H1 (cell line): ENCODE measurements at regions not wholly inside any gene's neighbourhood (a gene's known extent, or its start where the extent isn't known, plus 50 kb on each side); places are given as distances from the start of the nearest gene placed in this dataset.

Source experiments
- CREB1 ChIP-seq: IDR thresholded peaks from 2 replicates; pipeline ENCODE4 v1.6.1; 2012; ENCODE audit warnings: inconsistent platforms
- CTBP2 ChIP-seq: IDR thresholded peaks from 2 replicates; pipeline ENCODE4 v1.7.0; 2011; ENCODE audit warnings: borderline replicate concordance, mild to moderate bottlenecking, moderate library complexity, mixed read lengths, low read length; ENCODE audit not compliant: insufficient read depth, insufficient read length
- MAX ChIP-seq: IDR thresholded peaks from 2 replicates; pipeline ENCODE4 v1.6.1; 2012; ENCODE audit warnings: inconsistent platforms
- SIN3A ChIP-seq, 2 experiments: IDR thresholded peaks in 1 of 2; conservative IDR thresholded peaks in 1 of 2; 2 replicates each; pipeline ENCODE4 v1.6.1; 2011 to 2012; ENCODE audit warnings: low read length in 2 of 2, improper control_type of control experiment in 1 of 2, low read depth in 1 of 2, mild to moderate bottlenecking in 1 of 2
- TCF12 ChIP-seq: IDR thresholded peaks from 2 replicates; pipeline ENCODE4 v1.6.1; 2011; ENCODE audit warnings: low read depth, mild to moderate bottlenecking, low read length
- TF ChIP-seq, protein P1 (sequence below): fragments of 300-600 bp; sonication (generic); IDR thresholded peaks from 2 replicates; pipeline ENCODE4 v1.7.1; 2012; ENCODE audit warnings: low read length, moderate library complexity, mild to moderate bottlenecking, inconsistent platforms; ENCODE audit not compliant: insufficient replicate concordance
- TF ChIP-seq, protein P2 (sequence below): IDR thresholded peaks from 2 replicates; pipeline ENCODE4 v1.6.1; 2012; ENCODE audit warnings: low read length, inconsistent platforms
- TF ChIP-seq, protein P3 (sequence below): IDR thresholded peaks from 2 replicates; pipeline ENCODE4 v1.6.1; 2012; ENCODE audit warnings: inconsistent platforms

DNA sequence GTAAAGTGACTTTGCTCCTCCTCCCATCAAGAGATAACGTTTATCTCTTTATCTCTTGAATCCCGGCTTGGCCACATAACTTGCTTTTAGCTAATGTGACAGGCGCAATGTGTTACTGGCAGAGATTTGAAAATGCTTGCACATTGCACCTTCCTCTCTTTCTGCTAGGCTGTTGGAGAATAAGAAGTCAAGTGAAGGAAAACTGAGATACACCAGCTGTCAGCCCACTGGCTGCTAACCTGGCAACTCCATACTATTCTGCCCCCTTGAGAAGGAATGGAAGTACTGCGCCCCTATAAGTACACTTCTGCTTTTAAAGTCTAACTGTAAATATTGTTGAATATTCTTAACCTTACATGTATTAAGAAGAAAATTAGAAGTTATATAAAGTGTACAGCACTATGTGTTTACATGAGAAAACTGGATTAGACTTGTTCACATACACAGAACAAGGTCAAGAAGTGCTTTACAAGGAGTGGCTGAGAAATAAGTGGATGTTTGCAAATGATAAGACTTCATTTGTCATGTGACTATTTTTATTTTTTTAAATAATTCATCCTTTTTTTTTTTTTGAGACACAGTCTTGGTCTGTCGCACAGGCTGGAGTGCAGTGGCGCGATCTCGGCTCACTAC lies 424.5 kb upstream of the CTSO start (continued):
- TF ChIP-seq, protein P1, sequence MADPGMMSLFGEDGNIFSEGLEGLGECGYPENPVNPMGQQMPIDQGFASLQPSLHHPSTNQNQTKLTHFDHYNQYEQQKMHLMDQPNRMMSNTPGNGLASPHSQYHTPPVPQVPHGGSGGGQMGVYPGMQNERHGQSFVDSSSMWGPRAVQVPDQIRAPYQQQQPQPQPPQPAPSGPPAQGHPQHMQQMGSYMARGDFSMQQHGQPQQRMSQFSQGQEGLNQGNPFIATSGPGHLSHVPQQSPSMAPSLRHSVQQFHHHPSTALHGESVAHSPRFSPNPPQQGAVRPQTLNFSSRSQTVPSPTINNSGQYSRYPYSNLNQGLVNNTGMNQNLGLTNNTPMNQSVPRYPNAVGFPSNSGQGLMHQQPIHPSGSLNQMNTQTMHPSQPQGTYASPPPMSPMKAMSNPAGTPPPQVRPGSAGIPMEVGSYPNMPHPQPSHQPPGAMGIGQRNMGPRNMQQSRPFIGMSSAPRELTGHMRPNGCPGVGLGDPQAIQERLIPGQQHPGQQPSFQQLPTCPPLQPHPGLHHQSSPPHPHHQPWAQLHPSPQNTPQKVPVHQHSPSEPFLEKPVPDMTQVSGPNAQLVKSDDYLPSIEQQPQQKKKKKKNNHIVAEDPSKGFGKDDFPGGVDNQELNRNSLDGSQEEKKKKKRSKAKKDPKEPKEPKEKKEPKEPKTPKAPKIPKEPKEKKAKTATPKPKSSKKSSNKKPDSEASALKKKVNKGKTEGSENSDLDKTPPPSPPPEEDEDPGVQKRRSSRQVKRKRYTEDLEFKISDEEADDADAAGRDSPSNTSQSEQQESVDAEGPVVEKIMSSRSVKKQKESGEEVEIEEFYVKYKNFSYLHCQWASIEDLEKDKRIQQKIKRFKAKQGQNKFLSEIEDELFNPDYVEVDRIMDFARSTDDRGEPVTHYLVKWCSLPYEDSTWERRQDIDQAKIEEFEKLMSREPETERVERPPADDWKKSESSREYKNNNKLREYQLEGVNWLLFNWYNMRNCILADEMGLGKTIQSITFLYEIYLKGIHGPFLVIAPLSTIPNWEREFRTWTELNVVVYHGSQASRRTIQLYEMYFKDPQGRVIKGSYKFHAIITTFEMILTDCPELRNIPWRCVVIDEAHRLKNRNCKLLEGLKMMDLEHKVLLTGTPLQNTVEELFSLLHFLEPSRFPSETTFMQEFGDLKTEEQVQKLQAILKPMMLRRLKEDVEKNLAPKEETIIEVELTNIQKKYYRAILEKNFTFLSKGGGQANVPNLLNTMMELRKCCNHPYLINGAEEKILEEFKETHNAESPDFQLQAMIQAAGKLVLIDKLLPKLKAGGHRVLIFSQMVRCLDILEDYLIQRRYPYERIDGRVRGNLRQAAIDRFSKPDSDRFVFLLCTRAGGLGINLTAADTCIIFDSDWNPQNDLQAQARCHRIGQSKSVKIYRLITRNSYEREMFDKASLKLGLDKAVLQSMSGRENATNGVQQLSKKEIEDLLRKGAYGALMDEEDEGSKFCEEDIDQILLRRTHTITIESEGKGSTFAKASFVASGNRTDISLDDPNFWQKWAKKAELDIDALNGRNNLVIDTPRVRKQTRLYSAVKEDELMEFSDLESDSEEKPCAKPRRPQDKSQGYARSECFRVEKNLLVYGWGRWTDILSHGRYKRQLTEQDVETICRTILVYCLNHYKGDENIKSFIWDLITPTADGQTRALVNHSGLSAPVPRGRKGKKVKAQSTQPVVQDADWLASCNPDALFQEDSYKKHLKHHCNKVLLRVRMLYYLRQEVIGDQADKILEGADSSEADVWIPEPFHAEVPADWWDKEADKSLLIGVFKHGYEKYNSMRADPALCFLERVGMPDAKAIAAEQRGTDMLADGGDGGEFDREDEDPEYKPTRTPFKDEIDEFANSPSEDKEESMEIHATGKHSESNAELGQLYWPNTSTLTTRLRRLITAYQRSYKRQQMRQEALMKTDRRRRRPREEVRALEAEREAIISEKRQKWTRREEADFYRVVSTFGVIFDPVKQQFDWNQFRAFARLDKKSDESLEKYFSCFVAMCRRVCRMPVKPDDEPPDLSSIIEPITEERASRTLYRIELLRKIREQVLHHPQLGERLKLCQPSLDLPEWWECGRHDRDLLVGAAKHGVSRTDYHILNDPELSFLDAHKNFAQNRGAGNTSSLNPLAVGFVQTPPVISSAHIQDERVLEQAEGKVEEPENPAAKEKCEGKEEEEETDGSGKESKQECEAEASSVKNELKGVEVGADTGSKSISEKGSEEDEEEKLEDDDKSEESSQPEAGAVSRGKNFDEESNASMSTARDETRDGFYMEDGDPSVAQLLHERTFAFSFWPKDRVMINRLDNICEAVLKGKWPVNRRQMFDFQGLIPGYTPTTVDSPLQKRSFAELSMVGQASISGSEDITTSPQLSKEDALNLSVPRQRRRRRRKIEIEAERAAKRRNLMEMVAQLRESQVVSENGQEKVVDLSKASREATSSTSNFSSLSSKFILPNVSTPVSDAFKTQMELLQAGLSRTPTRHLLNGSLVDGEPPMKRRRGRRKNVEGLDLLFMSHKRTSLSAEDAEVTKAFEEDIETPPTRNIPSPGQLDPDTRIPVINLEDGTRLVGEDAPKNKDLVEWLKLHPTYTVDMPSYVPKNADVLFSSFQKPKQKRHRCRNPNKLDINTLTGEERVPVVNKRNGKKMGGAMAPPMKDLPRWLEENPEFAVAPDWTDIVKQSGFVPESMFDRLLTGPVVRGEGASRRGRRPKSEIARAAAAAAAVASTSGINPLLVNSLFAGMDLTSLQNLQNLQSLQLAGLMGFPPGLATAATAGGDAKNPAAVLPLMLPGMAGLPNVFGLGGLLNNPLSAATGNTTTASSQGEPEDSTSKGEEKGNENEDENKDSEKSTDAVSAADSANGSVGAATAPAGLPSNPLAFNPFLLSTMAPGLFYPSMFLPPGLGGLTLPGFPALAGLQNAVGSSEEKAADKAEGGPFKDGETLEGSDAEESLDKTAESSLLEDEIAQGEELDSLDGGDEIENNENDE = no peak
- peak; percentile 51; the same call in 1 of the 2 replicates for TF ChIP-seq TCF12
- TF ChIP-seq CREB1 = no peak
- TF ChIP-seq MAX = no peak
- TF ChIP-seq CTBP2 = no peak
- no peak for TF ChIP-seq SIN3A (conservative IDR thresholded peaks at IDR 0.05 in 1 of 2, IDR thresholded peaks at IDR 0.05 in 1 of 2; ENCODE audit: low read depth in 1 of 2, low read length in 2 of 2)
- TF ChIP-seq, protein P2, sequence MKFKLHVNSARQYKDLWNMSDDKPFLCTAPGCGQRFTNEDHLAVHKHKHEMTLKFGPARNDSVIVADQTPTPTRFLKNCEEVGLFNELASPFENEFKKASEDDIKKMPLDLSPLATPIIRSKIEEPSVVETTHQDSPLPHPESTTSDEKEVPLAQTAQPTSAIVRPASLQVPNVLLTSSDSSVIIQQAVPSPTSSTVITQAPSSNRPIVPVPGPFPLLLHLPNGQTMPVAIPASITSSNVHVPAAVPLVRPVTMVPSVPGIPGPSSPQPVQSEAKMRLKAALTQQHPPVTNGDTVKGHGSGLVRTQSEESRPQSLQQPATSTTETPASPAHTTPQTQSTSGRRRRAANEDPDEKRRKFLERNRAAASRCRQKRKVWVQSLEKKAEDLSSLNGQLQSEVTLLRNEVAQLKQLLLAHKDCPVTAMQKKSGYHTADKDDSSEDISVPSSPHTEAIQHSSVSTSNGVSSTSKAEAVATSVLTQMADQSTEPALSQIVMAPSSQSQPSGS = no peak
- TF ChIP-seq, protein P3, sequence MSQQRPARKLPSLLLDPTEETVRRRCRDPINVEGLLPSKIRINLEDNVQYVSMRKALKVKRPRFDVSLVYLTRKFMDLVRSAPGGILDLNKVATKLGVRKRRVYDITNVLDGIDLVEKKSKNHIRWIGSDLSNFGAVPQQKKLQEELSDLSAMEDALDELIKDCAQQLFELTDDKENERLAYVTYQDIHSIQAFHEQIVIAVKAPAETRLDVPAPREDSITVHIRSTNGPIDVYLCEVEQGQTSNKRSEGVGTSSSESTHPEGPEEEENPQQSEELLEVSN = no peak
